ENCODE measurements at regions not wholly inside any gene's neighbourhood (a gene's known extent, or its start where the extent isn't known, plus 50 kb on each side); places are given as distances from the start of the nearest gene placed in this dataset.
A peak's percentile ranks its signal among the peaks of the same experiment; 100 is the strongest.
"Not testable (repeated sequence)": the region's sequence is repeated elsewhere in the genome, so short reads cannot be mapped to it uniquely, and the experiment has no call there.

GRCh38 chr4:84276752-84277151, 222.3 kb downstream of the NKX6-1 start:
- DNase-seq = no peak

- no peak for DNase-seq
Observed at GRCh38 chr4:84269536-84270044, 229.5 kb downstream of the NKX6-1 start.

GRCh38 chr4:84264652-84265051, 234.4 kb downstream of the NKX6-1 start:
- no peak for DNase-seq

- DNase-seq = no peak
Observed at GRCh38 chr4:84263415-84263814, 235.7 kb downstream of the NKX6-1 start.

- DNase-seq = no peak
Observed at GRCh38 chr4:84260495-84260894, 238.6 kb downstream of the NKX6-1 start.

GRCh38 chr4:84258905-84259830, 239.9 kb downstream of the NKX6-1 start:
- DNase-seq = peak; percentile 41

- no peak for DNase-seq
Observed at GRCh38 chr4:84254537-84254936, 244.6 kb downstream of the NKX6-1 start.

- DNase-seq = no peak
Observed at GRCh38 chr4:84249521-84249920, 249.6 kb downstream of the NKX6-1 start.

GRCh38 chr4:84245042-84245441, 254.1 kb downstream of the NKX6-1 start:
- not testable (repeated sequence) for DNase-seq

GRCh38 chr4:84244346-84244801, 254.7 kb downstream of the NKX6-1 start:
- not testable (repeated sequence) for DNase-seq

GRCh38 chr4:84243685-84244084, 255.4 kb downstream of the NKX6-1 start:
- no peak for DNase-seq

GRCh38 chr4:84239278-84239845, 259.7 kb downstream of the NKX6-1 start:
- no peak for DNase-seq

- DNase-seq = no peak
Observed at GRCh38 chr4:84238247-84239090, 260.6 kb downstream of the NKX6-1 start.

GRCh38 chr4:84237008-84237407, 262.1 kb downstream of the NKX6-1 start:
- no peak for DNase-seq

GRCh38 chr4:84235126-84235944, 263.8 kb downstream of the NKX6-1 start:
- DNase-seq = no peak

- no peak for DNase-seq
Observed at GRCh38 chr4:84232309-84233095, 266.6 kb downstream of the NKX6-1 start.

- no peak for DNase-seq
Observed at GRCh38 chr4:84231539-84232055, 267.5 kb downstream of the NKX6-1 start.

- no peak for DNase-seq
Observed at GRCh38 chr4:84224522-84224921, 274.6 kb downstream of the NKX6-1 start.

- DNase-seq = no peak
Observed at GRCh38 chr4:84221704-84222103, 277.4 kb downstream of the NKX6-1 start.

GRCh38 chr4:84220990-84221389, 278.1 kb downstream of the NKX6-1 start:
- no peak for DNase-seq

GRCh38 chr4:84219656-84220055, 279.4 kb downstream of the NKX6-1 start:
- no peak for DNase-seq
